Natural killer cell (primary cell): ENCODE measurements at regions not wholly inside any gene's neighbourhood (a gene's known extent, or its start where the extent isn't known, plus 50 kb on each side); places are given as distances from the start of the nearest gene placed in this dataset.

Source experiments
- ATAC-seq, 3 donors: fragments of 150-1000 bp in 2 of 3; fragments of 200-7000 bp in 1 of 3; cut with Tn5 transposase; 1 replicate in 1 of 3; 2 replicates in 2 of 3; pipeline ENCODE4 v1.10.0; 2021; ENCODE audit warnings: mild to moderate bottlenecking in 2 of 3, moderate library complexity in 2 of 3
- DNase-seq, 2 donors: peaks; one replicate each; pipeline versions ENCODE4 v3.0.0 to v3.0.0-alpha.2; 2013 to 2021; ENCODE audit warnings: mixed read lengths in 1 of 2
- H3K27ac ChIP-seq: one replicate; pipeline ENCODE4 v1.5.1; 2013; ENCODE audit warnings: mild to moderate bottlenecking, low read length
- H3K27me3 ChIP-seq: one replicate; pipeline ENCODE4 v1.6.1; 2013; ENCODE audit warnings: low read length; ENCODE audit not compliant: control insufficient read depth, insufficient read depth
- H3K36me3 ChIP-seq: one replicate; pipeline ENCODE4 v1.6.1; 2013; ENCODE audit warnings: low read length; ENCODE audit not compliant: control insufficient read depth, insufficient read depth
- H3K4me1 ChIP-seq: one replicate; pipeline ENCODE4 v1.6.1; 2013; ENCODE audit warnings: low read length; ENCODE audit not compliant: control insufficient read depth, insufficient read depth
- H3K4me3 ChIP-seq: one replicate; pipeline ENCODE4 v1.5.1; 2013; ENCODE audit warnings: low read length
- H3K9me3 ChIP-seq: one replicate; pipeline ENCODE4 v1.6.1; 2013; ENCODE audit warnings: low read length; ENCODE audit not compliant: control insufficient read depth, insufficient read depth
- H3K27ac Mint-ChIP-seq, 2 donors: one replicate each; pipeline ENCODE4 v1.8.0; 2022; ENCODE audit warnings: mild to moderate bottlenecking in 2 of 2, mixed read lengths in 2 of 2, moderate library complexity in 1 of 2
- H3K27me3 Mint-ChIP-seq, 2 donors: one replicate each; pipeline ENCODE4 v1.8.0; 2022; ENCODE audit warnings: low read depth in 2 of 2, mixed read lengths in 2 of 2
- H3K36me3 Mint-ChIP-seq: one replicate; pipeline ENCODE4 v1.8.0; 2022; ENCODE audit warnings: mixed read lengths
- H3K4me1 Mint-ChIP-seq, 2 donors: one replicate each; pipeline ENCODE4 v1.8.0; 2022; ENCODE audit warnings: mixed read lengths in 2 of 2
- H3K4me3 Mint-ChIP-seq: one replicate; pipeline ENCODE4 v1.8.0; 2022; ENCODE audit warnings: mild to moderate bottlenecking, moderate library complexity, mixed read lengths
- H3K9me3 Mint-ChIP-seq, 2 donors: one replicate each; pipeline ENCODE4 v1.8.0; 2022; ENCODE audit warnings: mixed read lengths in 2 of 2
- WGBS: methylation state at CpG from one replicate; pipeline ENCODE4 v1.1.7; 2013; ENCODE audit warnings: missing lambda C conversion rate; ENCODE audit not compliant: insufficient coverage; 5-methylcytosine and 5-hydroxymethylcytosine counted together
- intact Hi-C: fragments of 100-400 bp; cut with micrococcal nuclease; formaldehyde crosslinking; loops from one replicate; pipeline ENCODE4 v1.14.2; 2022
- TF ChIP-seq, protein P1 (sequence below): fragments of 200-600 bp; IDR thresholded peaks from one replicate; pipeline ENCODE4 v1.8.0; 2022; ENCODE audit warnings: antibody characterized with exemption

DNA sequence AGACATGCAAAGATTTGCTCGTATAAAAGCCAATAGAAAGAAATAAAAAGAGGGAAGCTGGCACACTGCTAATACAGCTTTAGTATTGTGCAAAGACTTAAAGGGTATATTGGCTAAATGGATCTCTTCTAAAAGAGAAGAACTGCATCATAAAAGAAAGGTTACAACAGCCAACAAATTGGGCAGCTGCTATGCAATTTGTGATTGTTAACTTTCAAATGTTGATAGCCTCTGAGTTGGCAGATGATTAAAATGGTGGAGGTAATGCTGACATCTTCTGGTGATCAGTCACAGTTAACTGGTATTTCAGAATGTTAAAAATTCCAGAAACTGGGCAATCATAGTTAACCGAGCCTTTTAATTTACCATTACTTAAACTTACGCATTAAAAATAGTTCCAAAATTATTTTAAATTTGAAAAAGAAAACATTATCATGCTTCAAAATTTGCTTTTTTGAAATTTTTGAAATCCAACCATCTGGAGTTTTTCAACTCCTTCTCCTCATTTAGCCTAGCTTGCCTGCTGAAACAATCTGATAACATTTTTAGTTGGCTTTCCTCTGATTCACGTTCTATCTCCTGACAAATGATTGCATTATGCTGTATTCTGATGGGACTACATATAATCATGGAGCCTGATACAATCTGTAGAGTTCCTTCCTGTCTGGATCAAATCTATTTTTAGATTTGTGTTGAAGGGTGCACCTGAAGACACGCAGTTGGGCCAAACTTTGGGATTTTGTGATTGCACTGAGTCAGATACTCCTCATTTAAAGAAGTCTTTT is 144.0 kb upstream of the PDZRN3 start:
- Histone ChIP-seq H3K9me3 (peaks cover 4% of the 10 kb centered on the region), H3K27ac (no peak overlapping the region), H3K4me3 (no peak overlapping the region), H3K4me1 (no peaks in the 10 kb centered on the region), H3K27me3 (no peaks in the 10 kb centered on the region), H3K36me3 (no peaks in the 10 kb centered on the region)
- Mint-ChIP-seq H3K9me3 (peaks cover 16 to 23% of the 10 kb centered on the region in 2 donors), H3K4me3 (no peak overlapping the region), H3K27ac (no peak overlapping the region), H3K27me3 (no peaks in the 10 kb centered on the region), H3K4me1 (no peaks in the 10 kb centered on the region), H3K36me3 (no peaks in the 10 kb centered on the region)
- TF ChIP-seq, protein P1, sequence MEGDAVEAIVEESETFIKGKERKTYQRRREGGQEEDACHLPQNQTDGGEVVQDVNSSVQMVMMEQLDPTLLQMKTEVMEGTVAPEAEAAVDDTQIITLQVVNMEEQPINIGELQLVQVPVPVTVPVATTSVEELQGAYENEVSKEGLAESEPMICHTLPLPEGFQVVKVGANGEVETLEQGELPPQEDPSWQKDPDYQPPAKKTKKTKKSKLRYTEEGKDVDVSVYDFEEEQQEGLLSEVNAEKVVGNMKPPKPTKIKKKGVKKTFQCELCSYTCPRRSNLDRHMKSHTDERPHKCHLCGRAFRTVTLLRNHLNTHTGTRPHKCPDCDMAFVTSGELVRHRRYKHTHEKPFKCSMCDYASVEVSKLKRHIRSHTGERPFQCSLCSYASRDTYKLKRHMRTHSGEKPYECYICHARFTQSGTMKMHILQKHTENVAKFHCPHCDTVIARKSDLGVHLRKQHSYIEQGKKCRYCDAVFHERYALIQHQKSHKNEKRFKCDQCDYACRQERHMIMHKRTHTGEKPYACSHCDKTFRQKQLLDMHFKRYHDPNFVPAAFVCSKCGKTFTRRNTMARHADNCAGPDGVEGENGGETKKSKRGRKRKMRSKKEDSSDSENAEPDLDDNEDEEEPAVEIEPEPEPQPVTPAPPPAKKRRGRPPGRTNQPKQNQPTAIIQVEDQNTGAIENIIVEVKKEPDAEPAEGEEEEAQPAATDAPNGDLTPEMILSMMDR, result no peak
- 93% methylated on average over 5 of the region's 5 CpGs for WGBS
- no peak for ATAC-seq
- no peak for DNase-seq
- intact Hi-C loops, result no loop called here

DNA sequence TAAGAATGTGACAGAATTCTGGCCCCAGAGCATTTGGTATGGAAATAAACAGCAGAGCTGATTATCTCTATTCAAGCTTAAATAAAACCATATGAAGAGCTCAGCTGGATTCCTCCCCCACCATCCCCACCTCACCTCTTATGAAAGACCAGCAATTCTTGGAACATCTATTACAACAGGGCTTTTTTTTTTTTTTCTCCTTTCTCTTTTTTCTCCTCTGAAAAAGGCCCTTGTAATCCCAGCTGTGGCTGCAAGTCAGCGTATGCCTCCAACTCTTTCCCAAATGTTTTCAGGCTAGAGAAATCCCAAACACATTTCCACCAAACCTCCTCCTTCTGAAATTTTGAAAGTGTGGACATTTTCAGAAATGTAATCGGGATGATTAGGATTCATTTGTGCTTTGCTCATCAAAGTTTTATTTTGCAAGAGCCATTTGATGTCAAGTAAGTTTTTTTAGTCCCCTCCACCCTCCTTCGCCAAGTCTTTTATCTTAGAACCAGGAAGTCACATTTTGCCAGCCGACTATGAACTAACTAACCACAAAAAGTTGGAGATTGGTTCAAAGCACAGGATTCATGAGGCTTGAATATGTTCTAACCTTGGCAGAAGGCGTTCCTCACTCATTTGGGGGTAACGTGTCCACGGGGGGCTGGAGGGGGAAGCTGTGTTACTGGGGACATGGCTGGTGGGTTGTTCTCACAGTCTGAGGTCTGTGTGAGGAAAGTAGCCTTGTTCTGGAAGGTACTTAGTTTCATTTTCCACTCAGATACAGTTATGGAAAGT is 142.0 kb upstream of the PDZRN3 start:
- Histone ChIP-seq H3K4me1 (no peaks in the 10 kb centered on the region), H3K4me3 (no peak overlapping the region), H3K36me3 (no peaks in the 10 kb centered on the region), H3K9me3 (peaks cover 4% of the 10 kb centered on the region), H3K27ac (no peak overlapping the region), H3K27me3 (no peaks in the 10 kb centered on the region)
- WGBS, result 24% methylated on average over 7 of the region's 7 CpGs
- intact Hi-C loops, result no loop called here
- TF ChIP-seq, protein P1, result no peak
- H3K4me1 Mint-ChIP-seq, result no peaks in the 10 kb centered on the region
- DNase-seq (no peak), ATAC-seq (no peak)
- no peak overlapping the region for H3K27ac Mint-ChIP-seq
- H3K36me3 Mint-ChIP-seq, result no peaks in the 10 kb centered on the region
- no peak overlapping the region for H3K4me3 Mint-ChIP-seq
- no peaks in the 10 kb centered on the region for H3K27me3 Mint-ChIP-seq
- H3K9me3 Mint-ChIP-seq, result peaks cover 16 to 20% of the 10 kb centered on the region in 2 donors

DNA sequence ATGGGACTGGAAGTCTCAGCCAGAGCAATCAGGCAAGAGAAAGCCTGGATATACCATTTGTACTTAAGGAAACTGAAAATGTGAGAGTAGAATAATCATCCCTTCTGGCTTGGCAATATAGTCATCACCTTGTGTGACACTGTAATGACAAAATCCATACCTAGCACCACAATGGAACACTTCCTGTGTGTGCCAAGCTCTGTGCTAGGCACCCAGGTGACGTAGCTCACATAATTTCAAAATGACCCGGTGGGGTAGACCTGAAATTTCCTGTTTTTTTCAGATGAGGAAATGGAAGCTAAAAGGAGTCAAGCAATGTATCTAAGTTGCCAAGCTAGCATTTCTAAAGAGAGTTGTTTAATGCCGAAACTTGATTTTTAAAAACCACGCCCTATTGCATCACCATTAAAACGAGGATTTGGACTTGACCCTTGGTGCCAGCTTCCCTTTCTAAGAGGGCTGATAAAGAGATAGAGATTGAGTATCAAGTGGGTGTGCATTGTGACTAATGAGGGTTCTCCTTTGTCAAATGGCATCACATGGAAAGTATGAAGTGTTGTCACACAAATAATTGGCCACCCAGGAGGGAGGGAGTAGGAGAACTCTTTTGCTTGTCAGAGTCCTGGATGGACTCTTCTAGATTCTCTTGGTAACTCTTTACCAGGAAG is 141.3 kb upstream of the PDZRN3 start:
- Mint-ChIP-seq H3K27me3 (no peaks in the 10 kb centered on the region), H3K27ac (no peak overlapping the region), H3K4me3 (no peak overlapping the region), H3K4me1 (no peaks in the 10 kb centered on the region), H3K9me3 (peaks cover 16 to 17% of the 10 kb centered on the region in 2 donors), H3K36me3 (no peaks in the 10 kb centered on the region)
- Histone ChIP-seq H3K4me1 (no peaks in the 10 kb centered on the region), H3K27me3 (no peaks in the 10 kb centered on the region), H3K4me3 (no peak overlapping the region), H3K36me3 (no peaks in the 10 kb centered on the region), H3K27ac (no peak overlapping the region), H3K9me3 (peaks cover 4% of the 10 kb centered on the region)
- DNase-seq (no peak), ATAC-seq (no peak)
- 87% methylated on average over 5 of the region's 5 CpGs for WGBS
- intact Hi-C loops, result no loop called here
- TF ChIP-seq, protein P1, result no peak
